Transverse colon (tissue), 4 donors: ENCODE measurements at regions not wholly inside any gene's neighbourhood (a gene's known extent, or its start where the extent isn't known, plus 50 kb on each side); places are given as distances from the start of the nearest gene placed in this dataset.

Source experiments
- DNase-seq: peaks from one replicate; pipeline ENCODE4 v3.0.0-alpha.2; 2019
- H3K27ac ChIP-seq, 4 donors: fragments of 200-600 bp; sonication (generic); 2 replicates each; pipeline ENCODE4 v1.5.1; 2016 to 2018; ENCODE audit warnings: inconsistent platforms in 4 of 4
- H3K27me3 ChIP-seq: fragments of 200-600 bp; sonication (generic); 2 replicates; pipeline ENCODE4 v1.5.1; 2017; ENCODE audit warnings: inconsistent platforms
- H3K36me3 ChIP-seq, 4 donors: fragments of 200-600 bp; sonication (generic); 2 replicates each; pipeline ENCODE4 v1.5.1; 2017 to 2019; ENCODE audit warnings: inconsistent platforms in 4 of 4
- H3K4me1 ChIP-seq, 4 donors: fragments of 200-600 bp; sonication (generic); 2 replicates each; pipeline ENCODE4 v1.5.1; 2017 to 2020; ENCODE audit warnings: inconsistent platforms in 4 of 4
- H3K4me3 ChIP-seq, 4 donors: fragments of 200-600 bp; sonication (generic); 1 replicate in 1 of 4; 2 replicates in 3 of 4; pipeline versions ENCODE4 v1.5.1 to v1.6.1; 2017 to 2019; ENCODE audit warnings: inconsistent platforms in 4 of 4
- H3K9me3 ChIP-seq, 2 donors: fragments of 200-600 bp; sonication (generic); 2 replicates each; pipeline ENCODE4 v1.5.1; 2017 to 2019; ENCODE audit warnings: inconsistent platforms in 2 of 2
- EP300 ChIP-seq: sonication (generic); formaldehyde crosslinking; IDR thresholded peaks from one replicate; pipeline ENCODE4 v1.6.1; 2017; ENCODE audit warnings: antibody characterized with exemption, low read depth
- POLR2A ChIP-seq: fragments of 450-650 bp; IDR thresholded peaks from one replicate; pipeline ENCODE4 v1.6.1; 2016; ENCODE audit warnings: antibody characterized with exemption, mild to moderate bottlenecking, moderate library complexity
- POLR2AphosphoS5 ChIP-seq, 3 donors: sonication (generic); formaldehyde crosslinking; IDR thresholded peaks; one replicate each; pipeline ENCODE4 v1.6.1; 2016; ENCODE audit warnings: antibody characterized with exemption in 3 of 3
- WGBS, 2 donors: methylation state at CpG; one replicate each; pipeline ENCODE4 v1.1.5; 2018; ENCODE audit warnings: low coverage in 1 of 2; 5-methylcytosine and 5-hydroxymethylcytosine counted together
- in situ Hi-C, 4 donors: fragments of 200-750 bp; cut with MboI; loops; one replicate each; pipeline versions ENCODE4 v1.15.0 to v1.15.1; 2017; ENCODE audit warnings: low sequenced_read_pairs in 3 of 4, low pct_ligation_motif_present in 1 of 4, low pct_unique_long_range_greater_than_20kb in 1 of 4
- intact Hi-C: fragments of 100-400 bp; cut with DNase I; formaldehyde crosslinking; loops from one replicate; pipeline ENCODE4 v1.15.1; 2023; ENCODE audit warnings: low total_unique reads
- TF ChIP-seq, protein P1 (sequence below), 5 experiments: fragments of 200-600 bp in 3 of 5; fragments of 450-650 bp in 2 of 5; sonication (generic) in 3 of 5; IDR thresholded peaks; 1 replicate in 2 of 5; 2 replicates in 3 of 5; pipeline ENCODE4 v1.5.1; 2016 to 2017; ENCODE audit warnings: antibody characterized with exemption in 5 of 5, inconsistent platforms in 3 of 5, mild to moderate bottlenecking in 2 of 5, moderate library complexity in 1 of 5

DNA sequence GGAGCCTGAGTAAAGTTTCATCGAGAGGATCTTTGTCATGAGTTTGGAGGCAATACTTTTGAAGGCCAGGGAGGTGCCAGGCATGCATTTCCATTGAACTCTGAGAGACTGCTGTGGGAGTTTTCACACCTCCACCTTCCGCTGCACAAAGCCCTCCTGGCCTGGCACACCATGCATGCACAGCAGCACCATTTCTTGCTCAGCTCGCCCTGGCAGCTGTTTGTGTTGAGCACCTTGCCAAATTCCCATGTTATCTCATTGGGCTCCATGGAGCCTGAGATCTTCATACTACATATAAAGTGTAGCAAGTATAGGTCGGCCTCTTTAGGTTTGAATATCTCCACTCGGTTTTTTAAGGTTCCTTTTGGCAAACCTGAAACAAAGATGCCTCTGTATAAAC lies 125.7 kb upstream of the CLINT1 start:
- H3K27me3 ChIP-seq, result no peaks in the 10 kb centered on the region
- no peaks in the 10 kb centered on the region for H3K4me1 ChIP-seq
- no peak for DNase-seq
- WGBS, 2 donors, result 72 to 83% methylated on average over 3 to 5 of the region's 5 CpGs
- H3K36me3 ChIP-seq, result no peaks in the 10 kb centered on the region
- H3K4me3 ChIP-seq, result no peak overlapping the region
- no peak overlapping the region for H3K27ac ChIP-seq
- intact Hi-C loops, result no loop called here
- TF ChIP-seq, protein P1, sequence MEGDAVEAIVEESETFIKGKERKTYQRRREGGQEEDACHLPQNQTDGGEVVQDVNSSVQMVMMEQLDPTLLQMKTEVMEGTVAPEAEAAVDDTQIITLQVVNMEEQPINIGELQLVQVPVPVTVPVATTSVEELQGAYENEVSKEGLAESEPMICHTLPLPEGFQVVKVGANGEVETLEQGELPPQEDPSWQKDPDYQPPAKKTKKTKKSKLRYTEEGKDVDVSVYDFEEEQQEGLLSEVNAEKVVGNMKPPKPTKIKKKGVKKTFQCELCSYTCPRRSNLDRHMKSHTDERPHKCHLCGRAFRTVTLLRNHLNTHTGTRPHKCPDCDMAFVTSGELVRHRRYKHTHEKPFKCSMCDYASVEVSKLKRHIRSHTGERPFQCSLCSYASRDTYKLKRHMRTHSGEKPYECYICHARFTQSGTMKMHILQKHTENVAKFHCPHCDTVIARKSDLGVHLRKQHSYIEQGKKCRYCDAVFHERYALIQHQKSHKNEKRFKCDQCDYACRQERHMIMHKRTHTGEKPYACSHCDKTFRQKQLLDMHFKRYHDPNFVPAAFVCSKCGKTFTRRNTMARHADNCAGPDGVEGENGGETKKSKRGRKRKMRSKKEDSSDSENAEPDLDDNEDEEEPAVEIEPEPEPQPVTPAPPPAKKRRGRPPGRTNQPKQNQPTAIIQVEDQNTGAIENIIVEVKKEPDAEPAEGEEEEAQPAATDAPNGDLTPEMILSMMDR (IDR thresholded peaks at IDR 0.05), result no peak
- TF ChIP-seq POLR2A (no peak), EP300 (no peak), POLR2AphosphoS5 (IDR thresholded peaks at IDR 0.05) (no peak)
- H3K9me3 ChIP-seq, result no peaks in the 10 kb centered on the region
- in situ Hi-C loops, result no loop called here

- Histone ChIP-seq H3K36me3 (no peaks in the 10 kb centered on the region), H3K9me3 (no peaks in the 10 kb centered on the region), H3K27me3 (no peaks in the 10 kb centered on the region), H3K4me3 (no peak overlapping the region), H3K27ac (no peak overlapping the region), H3K4me1 (no peaks in the 10 kb centered on the region)
- TF ChIP-seq, protein P1 (IDR thresholded peaks at IDR 0.05), result no peak
- TF ChIP-seq EP300 (no peak), POLR2A (no peak), POLR2AphosphoS5 (IDR thresholded peaks at IDR 0.05) (no peak)
- in situ Hi-C loops (no loop called here), intact Hi-C loops (no loop called here)
- WGBS, 2 donors, result 58 to 79% methylated on average over 2 to 3 of the region's 3 CpGs
- DNase-seq, result no peak
Measured at GRCh38 chr5:157983906-157984551, 125.1 kb upstream of the CLINT1 start.

- H3K9me3 ChIP-seq, result no peaks in the 10 kb centered on the region
- in situ Hi-C loops (no loop called here), intact Hi-C loops (no loop called here)
- no peak overlapping the region for H3K27ac ChIP-seq
- TF ChIP-seq POLR2A, result no peak
- peaks cover 0 to 3% (median 0%) of the 10 kb centered on the region in 4 donors for H3K4me1 ChIP-seq
- no peaks in the 10 kb centered on the region for H3K36me3 ChIP-seq
- 58 to 77% methylated on average over 2 of the region's 2 CpGs for WGBS, 2 donors
- H3K27me3 ChIP-seq, result no peaks in the 10 kb centered on the region
- H3K4me3 ChIP-seq, result no peak overlapping the region
- no peak for DNase-seq
Measured at GRCh38 chr5:157978061-157978460, 119.1 kb upstream of the CLINT1 start.

DNA sequence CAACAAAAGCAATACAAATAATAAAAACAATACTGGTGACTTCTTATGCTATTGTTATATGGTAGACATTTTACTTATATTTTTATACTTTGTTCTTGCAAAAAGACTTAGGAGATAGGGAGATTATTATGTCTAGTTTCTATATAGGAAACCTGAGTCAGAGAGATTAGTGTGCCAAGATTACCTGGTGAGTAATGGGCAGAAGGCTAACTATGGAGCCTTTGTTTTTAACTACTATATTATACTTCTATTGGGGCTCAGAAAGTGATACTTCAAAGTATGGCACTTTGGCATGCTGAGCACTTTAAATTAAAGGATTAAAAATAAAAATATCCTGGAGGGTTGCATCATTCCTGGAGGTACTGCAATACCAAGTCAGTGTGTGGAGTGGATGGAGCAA lies 117.5 kb upstream of the CLINT1 start:
- H3K36me3 ChIP-seq, result no peaks in the 10 kb centered on the region
- no peak overlapping the region for H3K27ac ChIP-seq
- DNase-seq, result no peak
- in situ Hi-C loops, result no loop called here
- intact Hi-C loops, result no loop called here
- H3K9me3 ChIP-seq, result no peaks in the 10 kb centered on the region
- H3K4me3 ChIP-seq, result no peak overlapping the region
- no peaks in the 10 kb centered on the region for H3K27me3 ChIP-seq
- H3K4me1 ChIP-seq, result peaks cover 0 to 8% (median 0%) of the 10 kb centered on the region in 4 donors
- TF ChIP-seq POLR2A, result no peak
- TF ChIP-seq POLR2AphosphoS5 (IDR thresholded peaks at IDR 0.05), result no peak
- TF ChIP-seq EP300, result no peak
- TF ChIP-seq, protein P1 (IDR thresholded peaks at IDR 0.05), result no peak

- 84% methylated on average over 6 of the region's 6 CpGs; no CpG with 5 or more reads in 1 of the 2 donors for WGBS, 2 donors
- in situ Hi-C loops, result no loop called here
- TF ChIP-seq POLR2AphosphoS5 (IDR thresholded peaks at IDR 0.05), result no peak
- TF ChIP-seq, protein P1 (IDR thresholded peaks at IDR 0.05), result no peak
- no peak for TF ChIP-seq EP300
- no peak for TF ChIP-seq POLR2A
- DNase-seq, result no peak
- no peaks in the 10 kb centered on the region for H3K9me3 ChIP-seq
- no peak overlapping the region for H3K4me3 ChIP-seq
- H3K36me3 ChIP-seq, result no peaks in the 10 kb centered on the region
- H3K27me3 ChIP-seq, result no peaks in the 10 kb centered on the region
- peaks cover 0 to 5% (median 0%) of the 10 kb centered on the region in 4 donors for H3K4me1 ChIP-seq
- H3K27ac ChIP-seq, result peak overlapping the region in 1 of 4 donors; percentile 23
- intact Hi-C loops, result no loop called here
Measured at GRCh38 chr5:157972579-157972978, 113.6 kb upstream of the CLINT1 start.
